GM12872 (cell line): ENCODE measurements at regions not wholly inside any gene's neighbourhood (a gene's known extent, or its start where the extent isn't known, plus 50 kb on each side); places are given as distances from the start of the nearest gene placed in this dataset.

Experiments used
- TF ChIP-seq, protein P1 (sequence below): IDR thresholded peaks from 3 replicates; pipeline ENCODE4 v1.5.1; 2011; ENCODE audit warnings: low read depth, mild to moderate bottlenecking, low read length, moderate library complexity; ENCODE audit not compliant: insufficient read depth

- TF ChIP-seq, protein P1, sequence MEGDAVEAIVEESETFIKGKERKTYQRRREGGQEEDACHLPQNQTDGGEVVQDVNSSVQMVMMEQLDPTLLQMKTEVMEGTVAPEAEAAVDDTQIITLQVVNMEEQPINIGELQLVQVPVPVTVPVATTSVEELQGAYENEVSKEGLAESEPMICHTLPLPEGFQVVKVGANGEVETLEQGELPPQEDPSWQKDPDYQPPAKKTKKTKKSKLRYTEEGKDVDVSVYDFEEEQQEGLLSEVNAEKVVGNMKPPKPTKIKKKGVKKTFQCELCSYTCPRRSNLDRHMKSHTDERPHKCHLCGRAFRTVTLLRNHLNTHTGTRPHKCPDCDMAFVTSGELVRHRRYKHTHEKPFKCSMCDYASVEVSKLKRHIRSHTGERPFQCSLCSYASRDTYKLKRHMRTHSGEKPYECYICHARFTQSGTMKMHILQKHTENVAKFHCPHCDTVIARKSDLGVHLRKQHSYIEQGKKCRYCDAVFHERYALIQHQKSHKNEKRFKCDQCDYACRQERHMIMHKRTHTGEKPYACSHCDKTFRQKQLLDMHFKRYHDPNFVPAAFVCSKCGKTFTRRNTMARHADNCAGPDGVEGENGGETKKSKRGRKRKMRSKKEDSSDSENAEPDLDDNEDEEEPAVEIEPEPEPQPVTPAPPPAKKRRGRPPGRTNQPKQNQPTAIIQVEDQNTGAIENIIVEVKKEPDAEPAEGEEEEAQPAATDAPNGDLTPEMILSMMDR = no peak
Observed at GRCh38 chr15:62392376-62392775, 227.3 kb upstream of the C2CD4B start.

DNA sequence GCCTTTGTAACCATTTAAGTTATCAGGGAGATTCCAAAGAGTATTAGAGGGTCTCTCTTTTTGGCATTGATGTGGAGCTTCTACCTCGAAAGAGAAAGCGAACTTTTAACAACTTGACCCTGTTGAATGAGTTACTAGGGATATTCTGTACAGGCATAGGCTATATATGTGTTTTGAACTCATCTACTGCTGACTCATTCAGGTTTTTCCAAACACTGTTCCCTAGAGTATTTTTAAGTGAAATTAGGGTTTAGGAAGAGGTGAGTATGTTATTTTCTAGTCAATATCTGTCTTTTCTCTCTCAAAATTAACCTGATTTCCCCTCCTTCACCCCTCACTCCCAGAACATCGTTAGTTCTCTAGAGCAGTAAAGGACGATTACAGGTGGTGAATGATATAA is 228.1 kb upstream of the C2CD4B start:
- TF ChIP-seq, protein P1 = no peak

- TF ChIP-seq, protein P1 = no peak
Observed at GRCh38 chr15:62394079-62394478, 229.0 kb upstream of the C2CD4B start.

DNA sequence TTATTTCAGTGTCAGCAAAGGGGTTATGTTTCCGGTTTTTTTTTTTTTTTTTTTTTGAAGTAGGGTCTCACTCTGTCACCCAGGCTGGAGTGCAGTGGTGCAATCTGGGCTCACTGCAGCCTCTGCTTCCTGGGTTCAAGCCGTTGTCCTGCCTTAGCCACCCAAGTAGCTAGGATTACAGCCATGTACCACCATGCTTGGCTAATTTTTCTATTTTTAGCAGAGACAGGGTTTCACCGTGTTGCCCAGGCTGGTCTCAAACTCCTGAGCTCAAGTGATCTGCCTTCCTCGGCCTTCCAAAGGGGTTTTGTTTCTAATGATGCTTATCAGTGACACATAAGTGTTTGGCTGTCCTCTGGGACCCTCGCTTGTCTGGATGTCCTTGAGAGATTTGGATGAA is 235.7 kb upstream of the C2CD4B start:
- TF ChIP-seq, protein P1 = no peak

DNA sequence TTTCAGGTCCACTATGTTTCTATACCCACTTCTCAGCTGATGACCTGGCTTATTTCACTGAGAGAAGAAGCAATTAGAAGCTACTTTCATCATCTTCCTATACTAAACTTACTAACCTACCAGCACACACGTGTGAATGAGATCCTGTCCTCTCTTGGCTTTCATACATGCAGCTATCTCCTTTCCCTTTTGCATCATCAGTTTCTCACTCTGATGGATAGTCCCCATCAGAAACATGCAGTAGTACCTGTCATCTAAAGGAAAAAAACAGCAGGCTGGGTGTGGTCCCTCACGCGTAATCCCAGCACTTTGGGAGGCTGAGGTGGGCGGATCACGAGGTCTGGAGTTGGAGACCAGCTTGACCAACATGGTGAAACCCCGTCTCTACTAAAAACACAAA is 237.6 kb upstream of the C2CD4B start:
- TF ChIP-seq, protein P1 = no peak

DNA sequence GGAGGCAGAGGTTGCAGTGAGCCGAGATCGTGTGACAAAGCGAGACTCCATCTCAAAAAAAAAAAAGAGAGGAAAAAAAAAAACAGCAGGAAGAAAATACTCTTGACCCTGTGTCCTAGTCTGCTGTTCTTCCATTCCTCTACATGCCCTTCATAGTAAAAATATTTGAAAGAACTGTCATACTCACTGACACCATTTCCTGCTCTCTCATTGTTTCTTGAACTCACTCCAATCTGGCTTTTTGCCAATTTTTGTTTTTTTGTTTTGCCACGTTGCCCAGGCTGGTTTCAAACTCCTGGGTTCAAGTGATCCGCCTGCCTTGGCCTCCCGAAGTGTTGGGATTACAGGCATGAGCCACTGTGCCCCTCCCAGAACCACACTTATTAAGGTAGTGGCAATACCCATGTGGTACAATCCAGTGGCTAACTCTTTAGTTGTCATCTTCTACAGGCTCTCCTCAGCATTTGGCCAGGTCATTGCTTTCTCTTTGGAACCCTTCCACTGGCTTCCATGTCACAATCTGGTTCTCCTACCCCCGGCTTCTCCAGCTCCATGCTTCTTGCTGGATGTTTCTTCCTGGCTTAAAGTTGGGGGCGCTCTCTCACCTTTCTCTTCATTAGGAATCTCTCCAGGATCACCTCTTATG is 238.2 kb upstream of the C2CD4B start:
- TF ChIP-seq, protein P1 = no peak

- TF ChIP-seq, protein P1 = no peak
Observed at GRCh38 chr15:62404194-62404985, 239.3 kb upstream of the C2CD4B start.
